ENCODE measurements at regions not wholly inside any gene's neighbourhood (a gene's known extent, or its start where the extent isn't known, plus 50 kb on each side); places are given as distances from the start of the nearest gene placed in this dataset.
"Not testable (repeated sequence)": the region's sequence is repeated elsewhere in the genome, so short reads cannot be mapped to it uniquely, and the experiment has no call there.

- peak; percentile 13 for TF ChIP-seq CTCF (IDR thresholded peaks at IDR 0.05; ENCODE audit: insufficient read depth, low read depth, low read length)
- DNase-seq (ENCODE audit: low read depth); H3K4me3 ChIP-seq (ENCODE audit: low read depth, low read length): not testable (repeated sequence)
Measured at GRCh38 chrX:96546281-96546680, 138.4 kb upstream of the DIAPH2 start.

GRCh38 chrX:96551322-96551872, 133.2 kb upstream of the DIAPH2 start:
- no peak for TF ChIP-seq CTCF (IDR thresholded peaks at IDR 0.05; ENCODE audit: insufficient read depth, low read depth, low read length)

GRCh38 chrX:96556886-96557285, 127.8 kb upstream of the DIAPH2 start:
- H3K4me3 ChIP-seq (ENCODE audit: low read depth, low read length), result no peak overlapping the region
- TF ChIP-seq CTCF (IDR thresholded peaks at IDR 0.05; ENCODE audit: insufficient read depth, low read depth, low read length), result no peak
- DNase-seq (ENCODE audit: low read depth), result no peak

More at GRCh38 chrX:96551322-96551872, 133.2 kb upstream of the DIAPH2 start:
- DNase-seq (ENCODE audit: low read depth), result no peak
- no peak overlapping the region for H3K4me3 ChIP-seq (ENCODE audit: low read depth, low read length)

- not testable (repeated sequence) for H3K4me3 ChIP-seq (ENCODE audit: low read depth, low read length); DNase-seq (ENCODE audit: low read depth)
Measured at GRCh38 chrX:96561129-96561528, 123.5 kb upstream of the DIAPH2 start.

GRCh38 chrX:96563646-96564045, 121.0 kb upstream of the DIAPH2 start:
- no peak for TF ChIP-seq CTCF (IDR thresholded peaks at IDR 0.05; ENCODE audit: insufficient read depth, low read depth, low read length)
- no peak overlapping the region for H3K4me3 ChIP-seq (ENCODE audit: low read depth, low read length)
- DNase-seq (ENCODE audit: low read depth), result peak; percentile 70

GRCh38 chrX:96564595-96564994, 120.0 kb upstream of the DIAPH2 start:
- no peak for TF ChIP-seq CTCF (IDR thresholded peaks at IDR 0.05; ENCODE audit: insufficient read depth, low read depth, low read length)

GRCh38 chrX:96566878-96567277, 117.8 kb upstream of the DIAPH2 start:
- TF ChIP-seq CTCF (IDR thresholded peaks at IDR 0.05; ENCODE audit: insufficient read depth, low read depth, low read length), result no peak
- no peak overlapping the region for H3K4me3 ChIP-seq (ENCODE audit: low read depth, low read length)
- DNase-seq (ENCODE audit: low read depth), result peak; percentile 51

More at GRCh38 chrX:96564595-96564994, 120.0 kb upstream of the DIAPH2 start:
- DNase-seq (ENCODE audit: low read depth), result peak; percentile 17
- H3K4me3 ChIP-seq (ENCODE audit: low read depth, low read length), result no peak overlapping the region
